Calu3 (cell line): ENCODE measurements at regions not wholly inside any gene's neighbourhood (a gene's known extent, or its start where the extent isn't known, plus 50 kb on each side); places are given as distances from the start of the nearest gene placed in this dataset.
A peak's percentile ranks its signal among the peaks of the same experiment; 100 is the strongest.

Experiments
- BruUV-seq: library from RNA; stranded (reverse); fragments of 400-500 nt; replicated peaks from 2 replicates; lab custom pipeline; 2021; lab: Mats Ljungman, UMichigan
- CTCF ChIA-PET: fragments of 300-600 bp; sonication (Branson Sonifier 250); formaldehyde crosslinking; loops from one replicate; lab custom pipeline; 2022; ENCODE audit warnings: antibody characterized with exemption; lab: Charles Lee
- DNase-seq: peaks from one replicate; pipeline ENCODE4 v3.0.0; 2022
- H3K27ac Mint-ChIP-seq: one replicate; pipeline ENCODE4 v1.8.0; 2022; ENCODE audit warnings: mixed read lengths; ENCODE audit not compliant: unreplicated experiment
- H3K27me3 Mint-ChIP-seq: one replicate; pipeline ENCODE4 v1.8.0; 2022; ENCODE audit warnings: mixed read lengths; ENCODE audit not compliant: unreplicated experiment
- H3K36me3 Mint-ChIP-seq: one replicate; pipeline ENCODE4 v1.8.0; 2022; ENCODE audit warnings: mild to moderate bottlenecking, moderate library complexity, mixed read lengths; ENCODE audit not compliant: insufficient read depth, unreplicated experiment
- H3K4me1 Mint-ChIP-seq: one replicate; pipeline ENCODE4 v1.8.0; 2022; ENCODE audit warnings: mild to moderate bottlenecking, low read depth, mixed read lengths; ENCODE audit not compliant: unreplicated experiment
- H3K4me3 Mint-ChIP-seq: one replicate; pipeline ENCODE4 v1.8.0; 2022; ENCODE audit warnings: mild to moderate bottlenecking, low read depth, moderate library complexity, mixed read lengths; ENCODE audit not compliant: unreplicated experiment
- H3K9me3 Mint-ChIP-seq: one replicate; pipeline ENCODE4 v1.8.0; 2022; ENCODE audit warnings: low read depth, mixed read lengths; ENCODE audit not compliant: unreplicated experiment
- CTCF ChIP-seq: fragments of 200-600 bp; IDR thresholded peaks from one replicate; pipeline ENCODE4 v1.8.0; 2022; ENCODE audit warnings: antibody characterized with exemption; ENCODE audit not compliant: unreplicated experiment
- intact Hi-C: fragments of 100-400 bp; cut with micrococcal nuclease; formaldehyde crosslinking; loops from one replicate; pipeline ENCODE4 v1.10.0; 2022; ENCODE audit not compliant: unreplicated experiment

GRCh38 chr1:168477792-168478191, 66.0 kb downstream of the XCL2 start:
- no peak for DNase-seq
- H3K4me3 Mint-ChIP-seq = no peak overlapping the region
- H3K4me1 Mint-ChIP-seq = peaks cover 25% of the 10 kb centered on the region
- no TSS peak for BruUV-seq
- no peak for TF ChIP-seq CTCF
- H3K27ac Mint-ChIP-seq = no peak overlapping the region
- CTCF ChIA-PET = no interaction called here
- no peaks in the 10 kb centered on the region for H3K36me3 Mint-ChIP-seq
- H3K9me3 Mint-ChIP-seq = peaks cover 11% of the 10 kb centered on the region
- intact Hi-C loops = no loop called here
- no peaks in the 10 kb centered on the region for H3K27me3 Mint-ChIP-seq

GRCh38 chr1:168476588-168477385, 67.0 kb downstream of the XCL2 start:
- BruUV-seq = no TSS peak
- H3K9me3 Mint-ChIP-seq = peaks cover 11% of the 10 kb centered on the region

GRCh38 chr1:168474322-168474721, 69.5 kb downstream of the XCL2 start:
- CTCF ChIA-PET = no interaction called here
- no peak overlapping the region for H3K27ac Mint-ChIP-seq
- H3K4me1 Mint-ChIP-seq = peaks cover 35% of the 10 kb centered on the region
- intact Hi-C loops = no loop called here
- no peaks in the 10 kb centered on the region for H3K36me3 Mint-ChIP-seq
- H3K4me3 Mint-ChIP-seq = no peak overlapping the region
- peaks cover 11% of the 10 kb centered on the region for H3K9me3 Mint-ChIP-seq
- no TSS peak for BruUV-seq
- DNase-seq = no peak
- no peaks in the 10 kb centered on the region for H3K27me3 Mint-ChIP-seq
- TF ChIP-seq CTCF = no peak

More at GRCh38 chr1:168476588-168477385, 67.0 kb downstream of the XCL2 start:
- Mint-ChIP-seq H3K27me3 (no peaks in the 10 kb centered on the region), H3K4me3 (no peak overlapping the region), H3K36me3 (no peaks in the 10 kb centered on the region), H3K27ac (no peak overlapping the region), H3K4me1 (peaks cover 16% of the 10 kb centered on the region)
- CTCF ChIA-PET = no interaction called here
- intact Hi-C loops = no loop called here
- no peak for DNase-seq
- no peak for TF ChIP-seq CTCF

- CTCF ChIA-PET = no interaction called here
Observed at GRCh38 chr1:168473126-168473525, 70.7 kb downstream of the XCL2 start.

More at GRCh38 chr1:168473126-168473525, 70.7 kb downstream of the XCL2 start:
- intact Hi-C loops = no loop called here
- BruUV-seq = no TSS peak
- DNase-seq = no peak
- Mint-ChIP-seq H3K27ac (peak overlapping the region; percentile 8), H3K4me1 (peaks cover 47% of the 10 kb centered on the region), H3K27me3 (no peaks in the 10 kb centered on the region), H3K4me3 (no peak overlapping the region), H3K9me3 (peaks cover 11% of the 10 kb centered on the region), H3K36me3 (no peaks in the 10 kb centered on the region)
- no peak for TF ChIP-seq CTCF
